IPS DF 6.9 (cell line): ENCODE measurements at regions not wholly inside any gene's neighbourhood (a gene's known extent, or its start where the extent isn't known, plus 50 kb on each side); places are given as distances from the start of the nearest gene placed in this dataset.
"Not testable (repeated sequence)": the region's sequence is repeated elsewhere in the genome, so short reads cannot be mapped to it uniquely, and the experiment has no call there.

Experiments used
- DNase-seq: peaks from one replicate; pipeline ENCODE4 v3.0.0-alpha.2; 2013; ENCODE audit warnings: low read depth, low spot score
- H3K27ac ChIP-seq: one replicate; pipeline ENCODE4 v1.5.1; 2013; ENCODE audit warnings: low read length, control low read depth
- H3K27me3 ChIP-seq: 2 replicates; pipeline ENCODE4 v1.6.1; 2013; ENCODE audit warnings: mild to moderate bottlenecking, low read length; ENCODE audit not compliant: control insufficient read depth, insufficient read depth
- H3K36me3 ChIP-seq: 2 replicates; pipeline ENCODE4 v1.6.1; 2013; ENCODE audit warnings: low read length; ENCODE audit not compliant: control insufficient read depth, insufficient read depth
- H3K4me1 ChIP-seq: 2 replicates; pipeline ENCODE4 v1.6.1; 2013; ENCODE audit warnings: low read length; ENCODE audit not compliant: control insufficient read depth, insufficient read depth
- H3K4me3 ChIP-seq: 2 replicates; pipeline ENCODE4 v1.5.1; 2013; ENCODE audit warnings: mild to moderate bottlenecking, low read length
- H3K9me3 ChIP-seq: 2 replicates; pipeline ENCODE4 v1.6.1; 2013; ENCODE audit warnings: low read length, inconsistent platforms; ENCODE audit not compliant: control insufficient read depth, insufficient read depth
- WGBS: extraction: QIAGEN DNeasy Blood & Tissue Kit; methylation state at CpG from one replicate; pipeline ENCODE4 v1.1.7; 2013; ENCODE audit warnings: mixed read lengths, missing lambda C conversion rate; ENCODE audit not compliant: insufficient read length, insufficient coverage; 5-methylcytosine and 5-hydroxymethylcytosine counted together

GRCh38 chr15:35936284-35936683 lies 390.3 kb upstream of the DPH6 start:
- no CpG with 5 or more reads among the region's 2 CpGs for WGBS
- Histone ChIP-seq H3K9me3 (no peaks in the 10 kb centered on the region), H3K4me3 (no peak overlapping the region), H3K4me1 (no peaks in the 10 kb centered on the region), H3K27me3 (no peaks in the 10 kb centered on the region), H3K27ac (no peak overlapping the region), H3K36me3 (no peaks in the 10 kb centered on the region)
- no peak for DNase-seq

- no peak for DNase-seq
- Histone ChIP-seq H3K9me3 (no peaks in the 10 kb centered on the region), H3K36me3 (no peaks in the 10 kb centered on the region), H3K4me1 (no peaks in the 10 kb centered on the region), H3K4me3 (no peak overlapping the region), H3K27me3 (no peaks in the 10 kb centered on the region), H3K27ac (no peak overlapping the region)
- no CpG with 5 or more reads among the region's 1 CpG for WGBS
These were observed 391.4 kb upstream of the DPH6 start for GRCh38 chr15:35937380-35937779.

- Histone ChIP-seq H3K4me1 (no peaks in the 10 kb centered on the region), H3K36me3 (no peaks in the 10 kb centered on the region), H3K27ac (no peak overlapping the region), H3K4me3 (no peak overlapping the region), H3K9me3 (no peaks in the 10 kb centered on the region), H3K27me3 (no peaks in the 10 kb centered on the region)
- DNase-seq: no peak
- no CpG with 5 or more reads among the region's 8 CpGs for WGBS
These were observed 399.1 kb upstream of the DPH6 start for GRCh38 chr15:35944945-35945585.

GRCh38 chr15:35953424-35953823 lies 407.5 kb upstream of the DPH6 start:
- no CpG with 5 or more reads among the region's 3 CpGs for WGBS
- H3K27ac ChIP-seq: no peak overlapping the region
- H3K4me3 ChIP-seq: no peak overlapping the region
- DNase-seq: no peak
- H3K4me1 ChIP-seq: no peaks in the 10 kb centered on the region
- H3K36me3 ChIP-seq: no peaks in the 10 kb centered on the region
- H3K9me3 ChIP-seq: no peaks in the 10 kb centered on the region
- H3K27me3 ChIP-seq: no peaks in the 10 kb centered on the region

GRCh38 chr15:35956056-35956455 lies 410.1 kb upstream of the DPH6 start:
- no peaks in the 10 kb centered on the region for H3K36me3 ChIP-seq
- no peaks in the 10 kb centered on the region for H3K4me1 ChIP-seq
- WGBS: no CpG with 5 or more reads among the region's 3 CpGs
- H3K4me3 ChIP-seq: no peak overlapping the region
- no peak overlapping the region for H3K27ac ChIP-seq
- no peaks in the 10 kb centered on the region for H3K9me3 ChIP-seq
- no peak for DNase-seq
- no peaks in the 10 kb centered on the region for H3K27me3 ChIP-seq

GRCh38 chr15:35958021-35958420 lies 412.1 kb upstream of the DPH6 start:
- no peak for DNase-seq
- Histone ChIP-seq H3K27ac (no peak overlapping the region), H3K4me1 (no peaks in the 10 kb centered on the region), H3K9me3 (no peaks in the 10 kb centered on the region), H3K36me3 (no peaks in the 10 kb centered on the region), H3K27me3 (no peaks in the 10 kb centered on the region), H3K4me3 (no peak overlapping the region)
- no CpG with 5 or more reads among the region's 2 CpGs for WGBS

- Histone ChIP-seq H3K27ac (no peak overlapping the region), H3K9me3 (no peaks in the 10 kb centered on the region), H3K27me3 (no peaks in the 10 kb centered on the region), H3K4me1 (no peaks in the 10 kb centered on the region), H3K4me3 (no peak overlapping the region), H3K36me3 (no peaks in the 10 kb centered on the region)
- no CpG with 5 or more reads among the region's 2 CpGs for WGBS
- no peak for DNase-seq
These were observed 413.0 kb upstream of the DPH6 start for GRCh38 chr15:35958975-35959374.

GRCh38 chr15:35963326-35963725 lies 417.4 kb upstream of the DPH6 start:
- Histone ChIP-seq H3K27ac (no peak overlapping the region), H3K4me3 (no peak overlapping the region), H3K36me3 (no peaks in the 10 kb centered on the region), H3K9me3 (no peaks in the 10 kb centered on the region), H3K27me3 (no peaks in the 10 kb centered on the region), H3K4me1 (no peaks in the 10 kb centered on the region)
- WGBS: no CpG with 5 or more reads among the region's 2 CpGs
- no peak for DNase-seq

- no peaks in the 10 kb centered on the region for H3K36me3 ChIP-seq
- H3K9me3 ChIP-seq: no peaks in the 10 kb centered on the region
- no peaks in the 10 kb centered on the region for H3K4me1 ChIP-seq
- WGBS: no CpG with 5 or more reads among the region's 2 CpGs
- no peaks in the 10 kb centered on the region for H3K27me3 ChIP-seq
- no peak for DNase-seq
- H3K4me3 ChIP-seq: no peak overlapping the region
- no peak overlapping the region for H3K27ac ChIP-seq
These were observed 420.8 kb upstream of the DPH6 start for GRCh38 chr15:35966781-35967180.

GRCh38 chr15:35967968-35968367 lies 422.0 kb upstream of the DPH6 start:
- not testable (repeated sequence) for H3K27ac ChIP-seq, H3K4me1 ChIP-seq, H3K4me3 ChIP-seq, DNase-seq, H3K9me3 ChIP-seq, H3K27me3 ChIP-seq, H3K36me3 ChIP-seq
- no CpG with 5 or more reads among the region's 17 CpGs for WGBS

- Histone ChIP-seq H3K27ac (no peak overlapping the region), H3K4me3 (no peak overlapping the region), H3K36me3 (no peaks in the 10 kb centered on the region), H3K27me3 (no peaks in the 10 kb centered on the region), H3K4me1 (no peaks in the 10 kb centered on the region), H3K9me3 (no peaks in the 10 kb centered on the region)
- DNase-seq: no peak
- WGBS: no CpG with 5 or more reads among the region's 1 CpG
These were observed 427.1 kb upstream of the DPH6 start for GRCh38 chr15:35973029-35973428.
